ENCODE measurements at regions not wholly inside any gene's neighbourhood (a gene's known extent, or its start where the extent isn't known, plus 50 kb on each side); places are given as distances from the start of the nearest gene placed in this dataset.
"Not testable (repeated sequence)": the region's sequence is repeated elsewhere in the genome, so short reads cannot be mapped to it uniquely, and the experiment has no call there.

DNA sequence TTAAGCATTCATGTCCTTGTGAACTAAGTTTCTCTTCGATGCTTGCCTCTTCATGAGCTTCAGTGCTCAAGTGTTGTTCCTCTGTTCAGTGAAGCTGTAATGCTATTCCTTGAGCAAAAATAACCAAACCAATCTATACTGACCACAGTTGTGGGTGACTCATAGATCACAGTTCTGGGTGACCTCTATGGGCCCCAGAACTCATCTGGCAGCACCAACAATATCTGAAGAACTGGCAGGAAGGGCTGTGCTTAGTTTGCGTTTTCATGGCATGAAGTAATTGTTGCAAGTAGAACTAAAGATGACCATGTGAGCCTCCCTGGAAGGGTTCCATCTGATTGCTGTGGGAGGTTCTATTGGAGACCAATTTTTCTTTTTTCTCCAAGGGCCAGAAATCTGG, 106.2 kb downstream of the CCNG2 start:
- DNase-seq, result no peak
- Histone ChIP-seq H3K27me3 (no peaks in the 10 kb centered on the region), H3K9ac (ENCODE audit: low read depth in 2 of 2, low read length in 2 of 2) (no peak overlapping the region), H3K36me3 (no peaks in the 10 kb centered on the region), H3K27ac (no peak overlapping the region), H3K4me1 (no peaks in the 10 kb centered on the region), H3K4me3 (no peak overlapping the region), H3K9me3 (no peaks in the 10 kb centered on the region)
- no peak for TF ChIP-seq CTCF (IDR thresholded peaks at IDR 0.05)
- intact Hi-C loops (cut with DNase I), result no loop called here

DNA sequence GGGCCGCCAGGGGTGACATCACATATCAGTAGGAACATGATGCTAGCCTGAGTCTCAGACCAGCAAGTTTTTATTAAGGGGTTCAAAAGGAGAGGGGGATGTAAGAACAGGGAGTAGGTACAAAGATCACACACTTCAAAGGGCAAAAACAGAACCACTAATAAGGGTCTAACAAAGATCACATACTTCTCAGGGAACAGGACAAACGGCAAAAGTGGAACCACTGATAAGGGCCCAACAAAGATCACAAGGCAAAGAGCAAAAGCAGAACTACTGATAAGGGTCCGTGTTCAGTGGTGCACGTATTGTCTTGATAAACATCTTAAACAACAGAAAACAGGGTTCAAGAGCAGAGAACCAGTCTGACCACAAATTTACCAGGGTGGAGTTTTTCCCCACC, 107.0 kb downstream of the CCNG2 start:
- H3K4me1 ChIP-seq; H3K9me3 ChIP-seq; DNase-seq; H3K9ac ChIP-seq (ENCODE audit: low read depth in 2 of 2, low read length in 2 of 2); H3K36me3 ChIP-seq; H3K4me3 ChIP-seq; intact Hi-C loops (cut with DNase I); H3K27me3 ChIP-seq; H3K27ac ChIP-seq: not testable (repeated sequence)

DNA sequence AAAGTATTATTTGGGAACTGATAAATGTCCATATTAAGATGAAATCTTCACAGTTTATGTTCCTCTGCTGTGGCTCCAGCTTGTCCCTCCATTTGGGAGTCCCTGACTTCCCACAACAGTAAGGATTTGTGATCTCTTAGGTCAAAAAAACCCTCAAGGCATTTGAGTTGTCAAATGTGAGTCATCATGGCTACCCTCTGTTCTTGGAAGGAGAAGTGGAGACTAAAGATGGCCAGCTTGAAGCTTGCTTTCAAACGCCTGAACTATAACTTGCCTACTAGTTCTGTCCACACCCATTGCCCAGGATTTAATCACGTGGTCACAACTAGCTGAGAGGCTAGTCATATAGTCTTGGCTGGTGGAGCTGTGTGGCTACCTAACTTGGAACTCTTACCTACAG, 107.8 kb downstream of the CCNG2 start:
- Histone ChIP-seq H3K9me3 (no peaks in the 10 kb centered on the region), H3K27me3 (no peaks in the 10 kb centered on the region), H3K4me3 (no peak overlapping the region), H3K9ac (ENCODE audit: low read depth in 2 of 2, low read length in 2 of 2) (no peak overlapping the region), H3K36me3 (no peaks in the 10 kb centered on the region), H3K4me1 (no peaks in the 10 kb centered on the region), H3K27ac (no peak overlapping the region)
- no peak for TF ChIP-seq CTCF (IDR thresholded peaks at IDR 0.05)
- intact Hi-C loops (cut with DNase I), result no loop called here
- no peak for DNase-seq

- no peak overlapping the region for H3K4me3 ChIP-seq
- H3K36me3 ChIP-seq, result no peaks in the 10 kb centered on the region
- DNase-seq, result no peak
- H3K27ac ChIP-seq, result no peak overlapping the region
- no peak overlapping the region for H3K9ac ChIP-seq (ENCODE audit: low read depth in 2 of 2, low read length in 2 of 2)
- no peaks in the 10 kb centered on the region for H3K4me1 ChIP-seq
- no peak for TF ChIP-seq CTCF (IDR thresholded peaks at IDR 0.05)
- intact Hi-C loops (cut with DNase I), result no loop called here
- H3K27me3 ChIP-seq, result no peaks in the 10 kb centered on the region
- H3K9me3 ChIP-seq, result no peaks in the 10 kb centered on the region
Observed at GRCh38 chr4:77268108-77268507, 111.1 kb downstream of the CCNG2 start.

DNA sequence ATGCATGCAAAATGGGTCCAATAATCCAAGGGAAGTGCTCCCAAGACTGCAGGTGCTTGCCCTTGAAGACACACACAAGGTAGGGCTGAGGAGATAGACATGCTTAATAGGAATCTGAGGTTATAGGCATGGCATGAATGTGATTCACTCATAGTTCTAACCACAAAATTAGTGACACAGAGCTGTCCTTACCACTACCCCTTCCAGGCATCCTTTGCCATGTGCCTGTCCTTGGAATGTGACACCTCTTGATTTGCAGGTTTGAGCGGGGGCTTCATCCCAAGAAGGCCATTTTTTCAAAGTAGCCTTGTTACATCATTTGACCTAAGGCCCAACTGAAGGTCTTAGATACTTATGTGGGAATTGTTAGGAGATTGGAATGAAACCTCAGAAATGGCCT, 112.5 kb downstream of the CCNG2 start:
- no peaks in the 10 kb centered on the region for H3K4me1 ChIP-seq
- H3K36me3 ChIP-seq, result no peaks in the 10 kb centered on the region
- no peaks in the 10 kb centered on the region for H3K27me3 ChIP-seq
- no peak overlapping the region for H3K27ac ChIP-seq
- no peak for TF ChIP-seq CTCF (IDR thresholded peaks at IDR 0.05)
- no peak overlapping the region for H3K9ac ChIP-seq (ENCODE audit: low read depth in 2 of 2, low read length in 2 of 2)
- no peaks in the 10 kb centered on the region for H3K9me3 ChIP-seq
- intact Hi-C loops (cut with DNase I), result no loop called here
- H3K4me3 ChIP-seq, result no peak overlapping the region
- DNase-seq, result no peak

DNA sequence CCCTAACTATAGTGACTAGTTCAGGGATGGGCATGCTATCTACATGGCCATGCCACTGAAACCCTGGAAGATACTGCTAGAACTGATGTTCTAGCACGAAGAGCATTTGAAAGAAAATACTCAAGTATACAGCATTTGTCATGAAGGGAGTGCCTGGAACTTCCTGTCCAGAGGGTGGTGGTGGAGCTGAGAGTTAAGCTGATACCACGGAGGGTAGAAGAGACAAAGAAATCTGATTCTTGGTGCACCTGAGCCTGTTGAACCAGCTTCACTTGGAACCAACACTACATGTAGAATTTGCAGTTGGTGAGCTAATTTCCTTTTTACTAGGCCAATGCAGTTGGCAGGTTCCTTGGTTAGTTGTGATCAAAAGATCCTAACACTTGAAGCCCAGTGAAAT, 116.4 kb downstream of the CCNG2 start:
- H3K27me3 ChIP-seq, result no peaks in the 10 kb centered on the region
- H3K9ac ChIP-seq (ENCODE audit: low read depth in 2 of 2, low read length in 2 of 2), result no peak overlapping the region
- no peaks in the 10 kb centered on the region for H3K36me3 ChIP-seq
- no peaks in the 10 kb centered on the region for H3K4me1 ChIP-seq
- no peaks in the 10 kb centered on the region for H3K9me3 ChIP-seq
- H3K27ac ChIP-seq, result no peak overlapping the region
- intact Hi-C loops (cut with DNase I), result no loop called here
- TF ChIP-seq CTCF (IDR thresholded peaks at IDR 0.05), result no peak
- no peak for DNase-seq
- H3K4me3 ChIP-seq, result no peak overlapping the region

DNA sequence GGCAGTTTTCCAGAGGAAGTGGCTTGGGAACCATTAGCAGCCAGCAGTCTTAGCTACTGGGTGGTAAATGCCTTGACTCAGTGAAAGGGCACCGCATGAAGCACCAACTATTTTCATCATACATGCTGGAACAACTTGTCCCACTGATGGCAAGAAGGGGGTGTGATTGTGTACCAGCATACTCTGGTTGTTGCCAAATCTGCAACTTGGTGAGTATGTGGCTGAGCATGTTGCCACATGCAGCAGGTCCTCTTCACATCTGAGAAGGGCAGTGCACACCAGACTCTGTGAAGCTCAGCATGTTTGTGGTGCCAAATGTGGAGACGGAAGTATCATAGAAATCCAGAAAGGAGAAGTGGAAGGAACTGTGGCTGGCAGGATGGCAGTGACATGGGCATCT, 122.1 kb downstream of the CCNG2 start:
- H3K4me3 ChIP-seq; H3K27ac ChIP-seq; H3K9ac ChIP-seq (ENCODE audit: low read depth in 2 of 2, low read length in 2 of 2); intact Hi-C loops (cut with DNase I); H3K4me1 ChIP-seq; H3K9me3 ChIP-seq; DNase-seq; H3K27me3 ChIP-seq; H3K36me3 ChIP-seq: not testable (repeated sequence)
